IMR-90 (cell line): ENCODE measurements at regions not wholly inside any gene's neighbourhood (a gene's known extent, or its start where the extent isn't known, plus 50 kb on each side); places are given as distances from the start of the nearest gene placed in this dataset.

ENCODE experiments used
- ATAC-seq: fragments of 200-7000 bp; cut with Tn5 transposase; 2 replicates; pipeline ENCODE4 v1.9.1; 2020; ENCODE audit warnings: low read depth, mild to moderate bottlenecking, moderate library complexity
- BruUV-seq: library from RNA; stranded (reverse); fragments of 400-500 nt; replicated peaks from 2 replicates; lab custom pipeline; 2021; lab: Mats Ljungman, UMichigan
- CTCF ChIA-PET: fragments of 300-600 bp; formaldehyde crosslinking; extraction: SDS; loops from one replicate; lab custom pipeline; 2021; ENCODE audit warnings: antibody characterized with exemption; lab: Yijun Ruan, JAX
- POLR2A ChIA-PET: fragments of 300-600 bp; sonication (Branson Sonifier 250); formaldehyde crosslinking; loops from one replicate; lab custom pipeline; 2022; ENCODE audit warnings: antibody characterized with exemption; ENCODE audit not compliant: unreplicated experiment; lab: Charles Lee
- DNase-seq: peaks from one replicate; pipeline ENCODE4 v3.0.0; 2013
- H2AFZ ChIP-seq: replicated peaks from 2 replicates; pipeline ENCODE3; 2013; ENCODE audit warnings: low read length, mild to moderate bottlenecking; ENCODE audit not compliant: poor library complexity
- H2AK5ac ChIP-seq: 2 replicates; pipeline ENCODE4 v1.6.1; 2013; ENCODE audit warnings: low read depth, low read length, inconsistent platforms
- H2AK9ac ChIP-seq: replicated peaks from 2 replicates; pipeline ENCODE3; 2013; ENCODE audit warnings: mild to moderate bottlenecking, low read depth, low read length, moderate library complexity; ENCODE audit not compliant: poor library complexity
- H2BK120ac ChIP-seq: 2 replicates; pipeline ENCODE4 v1.6.1; 2013; ENCODE audit warnings: low read depth, low read length, inconsistent platforms
- H2BK15ac ChIP-seq: 3 replicates; pipeline ENCODE4 v1.6.1; 2013; ENCODE audit warnings: low read depth, low read length, inconsistent platforms
- H2BK20ac ChIP-seq: 2 replicates; pipeline ENCODE4 v1.6.1; 2013; ENCODE audit warnings: low read depth, mild to moderate bottlenecking, inconsistent platforms, low read length, moderate library complexity
- H2BK5ac ChIP-seq: 2 replicates; pipeline ENCODE4 v1.6.1; 2013; ENCODE audit warnings: mild to moderate bottlenecking, low read depth, low read length, inconsistent platforms; ENCODE audit not compliant: poor library complexity, severe bottlenecking
- H3K14ac ChIP-seq: replicated peaks from 2 replicates; pipeline ENCODE4 v1.6.1; 2013; ENCODE audit warnings: low read depth, low read length, inconsistent platforms
- H3K18ac ChIP-seq: 2 replicates; pipeline ENCODE4 v1.6.1; 2013; ENCODE audit warnings: low read depth, low read length, control low read depth
- H3K23ac ChIP-seq: 2 replicates; pipeline ENCODE4 v1.6.1; 2013; ENCODE audit warnings: low read depth, low read length, inconsistent platforms
- H3K27ac ChIP-seq: 2 replicates; pipeline ENCODE4 v1.5.1; 2013; ENCODE audit warnings: mild to moderate bottlenecking, control low read depth, low read length; ENCODE audit not compliant: insufficient read depth
- H3K27me3 ChIP-seq: 2 replicates; pipeline ENCODE4 v1.6.1; 2013; ENCODE audit warnings: low read length; ENCODE audit not compliant: control insufficient read depth, insufficient read depth
- H3K36me3 ChIP-seq: 2 replicates; pipeline ENCODE4 v1.6.1; 2013; ENCODE audit warnings: low read length, mixed read lengths; ENCODE audit not compliant: control insufficient read depth, insufficient read depth
- H3K4ac ChIP-seq: 2 replicates; pipeline ENCODE4 v1.6.1; 2013; ENCODE audit warnings: low read depth, low read length, inconsistent platforms
- H3K4me1 ChIP-seq: 2 replicates; pipeline ENCODE4 v1.6.1; 2013; ENCODE audit warnings: low read length, mixed read lengths; ENCODE audit not compliant: control insufficient read depth, insufficient read depth
- H3K4me2 ChIP-seq: 2 replicates; pipeline ENCODE4 v1.6.1; 2013; ENCODE audit warnings: low read depth, mild to moderate bottlenecking, control low read depth, low read length, moderate library complexity
- H3K4me3 ChIP-seq: 2 replicates; pipeline ENCODE4 v1.5.1; 2013; ENCODE audit warnings: low read depth, mild to moderate bottlenecking, control low read depth, low read length, moderate library complexity; ENCODE audit not compliant: insufficient read depth
- H3K56ac ChIP-seq: 2 replicates; pipeline ENCODE4 v1.6.1; 2013; ENCODE audit warnings: low read length, inconsistent platforms; ENCODE audit not compliant: insufficient read depth; ENCODE audit errors: extremely low read depth
- H3K79me1 ChIP-seq, 2 experiments: 2 replicates each; pipeline ENCODE4 v1.6.1; 2013; ENCODE audit warnings: low read length in 2 of 2, inconsistent platforms in 1 of 2, low read depth in 1 of 2
- H3K9ac ChIP-seq: 2 replicates; pipeline ENCODE4 v1.6.1; 2013; ENCODE audit warnings: low read depth, low read length, control low read depth
- H3K9me1 ChIP-seq: 2 replicates; pipeline ENCODE4 v1.6.1; 2013; ENCODE audit warnings: low read length, inconsistent platforms; ENCODE audit not compliant: insufficient read depth
- H3K9me3 ChIP-seq: 2 replicates; pipeline ENCODE4 v1.6.1; 2013; ENCODE audit warnings: low read length; ENCODE audit not compliant: control insufficient read depth, insufficient read depth
- H4K20me1 ChIP-seq: 2 replicates; pipeline ENCODE4 v1.6.1; 2013; ENCODE audit warnings: low read length, inconsistent platforms; ENCODE audit not compliant: insufficient read depth
- H4K5ac ChIP-seq: 2 replicates; pipeline ENCODE4 v1.6.1; 2013; ENCODE audit warnings: mild to moderate bottlenecking, low read depth, low read length, control low read depth
- H4K8ac ChIP-seq, 2 experiments: 2 replicates each; pipeline ENCODE4 v1.6.1; 2013; ENCODE audit warnings: low read depth in 2 of 2, low read length in 2 of 2, control low read depth in 1 of 2, inconsistent platforms in 1 of 2
- H4K91ac ChIP-seq: 2 replicates; pipeline ENCODE4 v1.6.1; 2013; ENCODE audit warnings: low read depth, low read length, inconsistent platforms; ENCODE audit not compliant: insufficient read depth
- BHLHE40 ChIP-seq: fragments of 150-350 bp; IDR thresholded peaks from 2 replicates; pipeline ENCODE4 v1.6.1; 2016; ENCODE audit warnings: mild to moderate bottlenecking, low read depth, low read length
- CEBPB ChIP-seq: IDR thresholded peaks from 2 replicates; pipeline ENCODE4 v1.6.1; 2012; ENCODE audit warnings: low read depth, low read length, improper control_type of control experiment
- CHD1 ChIP-seq: IDR thresholded peaks from 2 replicates; pipeline ENCODE4 v1.6.1; 2012; ENCODE audit warnings: low read depth, low read length, improper control_type of control experiment
- CTCF ChIP-seq: conservative IDR thresholded peaks from 2 replicates; pipeline ENCODE4 v1.5.1; 2012; ENCODE audit warnings: mild to moderate bottlenecking, low read depth, low read length, improper control_type of control experiment
- ELK1 ChIP-seq: fragments of 150-350 bp; IDR thresholded peaks from 2 replicates; pipeline ENCODE4 v1.6.1; 2016; ENCODE audit warnings: low read depth, mild to moderate bottlenecking, low read length, moderate library complexity, borderline replicate concordance
- FOS ChIP-seq: fragments of 150-350 bp; IDR thresholded peaks from 2 replicates; pipeline ENCODE4 v1.6.1; 2016; ENCODE audit warnings: low read depth, low read length
- MAFK ChIP-seq: IDR thresholded peaks from 2 replicates; pipeline ENCODE4 v1.6.1; 2012; ENCODE audit warnings: low read depth, low read length, improper control_type of control experiment
- MAZ ChIP-seq: IDR thresholded peaks from 2 replicates; pipeline ENCODE4 v1.6.1; 2012; ENCODE audit warnings: low read depth, mild to moderate bottlenecking, low read length, improper control_type of control experiment, moderate library complexity, borderline replicate concordance
- MXI1 ChIP-seq: IDR thresholded peaks from 2 replicates; pipeline ENCODE4 v1.6.1; 2012; ENCODE audit warnings: low read depth, mild to moderate bottlenecking, low read length, moderate library complexity, borderline replicate concordance
- NFE2L2 ChIP-seq: fragments of 150-350 bp; IDR thresholded peaks from 2 replicates; pipeline ENCODE4 v1.6.1; 2016; ENCODE audit warnings: low read depth, mild to moderate bottlenecking, low read length
- POLR2A ChIP-seq: IDR thresholded peaks from 2 replicates; pipeline ENCODE4 v1.6.1; 2012; ENCODE audit warnings: mild to moderate bottlenecking, low read depth, low read length
- RAD21 ChIP-seq: IDR thresholded peaks from 2 replicates; pipeline ENCODE4 v1.6.1; 2012; ENCODE audit warnings: low read length, improper control_type of control experiment
- RCOR1 ChIP-seq: IDR thresholded peaks from 2 replicates; pipeline ENCODE4 v1.6.1; 2012; ENCODE audit warnings: mild to moderate bottlenecking, low read length, improper control_type of control experiment; ENCODE audit not compliant: insufficient replicate concordance
- RFX5 ChIP-seq: IDR thresholded peaks from 2 replicates; pipeline ENCODE4 v1.8.0; 2012; ENCODE audit warnings: low read depth, mild to moderate bottlenecking, low read length, moderate library complexity
- SMC3 ChIP-seq: fragments of 150-350 bp; IDR thresholded peaks from 2 replicates; pipeline ENCODE4 v1.6.1; 2016; ENCODE audit warnings: low read depth, mild to moderate bottlenecking, antibody characterized with exemption, low read length, moderate library complexity
- USF2 ChIP-seq: fragments of 150-350 bp; IDR thresholded peaks from 2 replicates; pipeline ENCODE4 v1.6.1; 2017; ENCODE audit warnings: mild to moderate bottlenecking, antibody characterized with exemption, low read length, low read depth
- WGBS, 2 experiments: methylation state at CpG; one replicate each; pipeline versions ENCODE4 v1.1.5 to v1.1.7; 2013; ENCODE audit warnings: missing lambda C conversion rate in 2 of 2; ENCODE audit not compliant: insufficient read length in 1 of 2; ENCODE audit errors: extremely low coverage in 2 of 2; 5-methylcytosine and 5-hydroxymethylcytosine counted together
- dilution Hi-C: fragments of 300-500 bp; cut with HindIII; formaldehyde crosslinking; loops from one replicate; pipeline ENCODE4 v1.14.3; 2018; ENCODE audit warnings: low sequenced_read_pairs; ENCODE audit not compliant: unreplicated experiment
- in situ Hi-C: fragments of 300-500 bp; cut with MboI; formaldehyde crosslinking; loops from 3 replicates; pipeline ENCODE4 v1.14.3; 2019; ENCODE audit warnings: low sequenced_read_pairs, inconsistent platforms, mixed read lengths
- intact Hi-C: fragments of 100-400 bp; cut with micrococcal nuclease; formaldehyde crosslinking; loops from 2 replicates; pipeline ENCODE4 v1.10.0; 2022

- in situ Hi-C loops = no loop called here
These were observed 244.1 kb downstream of the MED10 start for GRCh38 chr5:6134281-6134680.

More at GRCh38 chr5:6134281-6134680, 244.1 kb downstream of the MED10 start:
- H2BK120ac ChIP-seq = no peak overlapping the region
- H2AK5ac ChIP-seq = no peak overlapping the region
- no peaks in the 10 kb centered on the region for H3K27me3 ChIP-seq
- H3K9ac ChIP-seq = no peak overlapping the region
- no peak overlapping the region for H3K4me2 ChIP-seq
- no peak for ATAC-seq
- H4K8ac ChIP-seq = no peak overlapping the region
- no peak overlapping the region for H2AFZ ChIP-seq
- H2BK15ac ChIP-seq = no peak overlapping the region
- no peak overlapping the region for H3K4me3 ChIP-seq
- CTCF ChIA-PET = no interaction called here
- DNase-seq = no peak
- H3K9me1 ChIP-seq = no peaks in the 10 kb centered on the region
- no peak overlapping the region for H2BK5ac ChIP-seq
- H3K4me1 ChIP-seq = no peaks in the 10 kb centered on the region
- no peak overlapping the region for H3K56ac ChIP-seq
- H4K5ac ChIP-seq = no peak overlapping the region
- peaks cover 14% of the 10 kb centered on the region for H3K9me3 ChIP-seq
- intact Hi-C loops = no loop called here
- no peak for TF ChIP-seq POLR2A
- no peak for TF ChIP-seq CTCF
- no peak for TF ChIP-seq MXI1
- TF ChIP-seq FOS = no peak
- TF ChIP-seq MAZ = no peak
- TF ChIP-seq RAD21 = no peak
- no peak for TF ChIP-seq CHD1
- TF ChIP-seq RFX5 = no peak
- TF ChIP-seq ELK1 = no peak
- TF ChIP-seq CEBPB = no peak
- TF ChIP-seq SMC3 = no peak
- no peak for TF ChIP-seq NFE2L2
- no peak for TF ChIP-seq USF2
- TF ChIP-seq BHLHE40 = no peak
- TF ChIP-seq RCOR1 = no peak
- no peak for TF ChIP-seq MAFK
- no peaks in the 10 kb centered on the region for H3K36me3 ChIP-seq
- no peak overlapping the region for H3K18ac ChIP-seq
- 47% methylated on average over 2 of the region's 12 CpGs; no CpG with 5 or more reads in 1 of the 2 experiments for WGBS, 2 experiments
- BruUV-seq = no TSS peak
- no peak overlapping the region for H3K23ac ChIP-seq
- dilution Hi-C loops = no loop called here
- H2BK20ac ChIP-seq = no peak overlapping the region
- no peaks in the 10 kb centered on the region for H4K20me1 ChIP-seq
- no peak overlapping the region for H3K14ac ChIP-seq
- no peak overlapping the region for H4K91ac ChIP-seq
- H3K4ac ChIP-seq = no peak overlapping the region
- no peak overlapping the region for H3K27ac ChIP-seq
- no peaks in the 10 kb centered on the region for H3K79me1 ChIP-seq
- POLR2A ChIA-PET = no interaction called here
- no peak overlapping the region for H2AK9ac ChIP-seq
